Keratinocyte (primary cell): ENCODE measurements at regions not wholly inside any gene's neighbourhood (a gene's known extent, or its start where the extent isn't known, plus 50 kb on each side); places are given as distances from the start of the nearest gene placed in this dataset.

Experiments used
- DNase-seq: peaks from one replicate; pipeline ENCODE4 v3.0.0-alpha.2; 2011; ENCODE audit warnings: low read depth, missing footprints, low spot score
- FAIRE-seq: peaks from 2 replicates; lab custom pipeline; 2011; peaks lifted over from hg19 to GRCh38; lab: Jason Lieb, UNC
- H2AFZ ChIP-seq: 2 replicates; pipeline ENCODE4 v1.6.0; 2012; ENCODE audit warnings: low read length, control low read depth, inconsistent platforms; ENCODE audit not compliant: control insufficient read depth
- H3K27ac ChIP-seq: 2 replicates; pipeline ENCODE4 v1.5.1; 2011; ENCODE audit warnings: low read length; ENCODE audit not compliant: control insufficient read depth, insufficient read depth
- H3K27me3 ChIP-seq: 3 replicates; pipeline ENCODE4 v1.6.0; 2011; ENCODE audit warnings: low read length; ENCODE audit not compliant: control insufficient read depth, insufficient read depth; ENCODE audit errors: extremely low read depth
- H3K36me3 ChIP-seq, 2 experiments: 2 replicates in 1 of 2; 3 replicates in 1 of 2; pipeline ENCODE4 v1.5.1; 2011; ENCODE audit warnings: low read length in 2 of 2, mild to moderate bottlenecking in 1 of 2; ENCODE audit not compliant: control insufficient read depth in 2 of 2, insufficient read depth in 2 of 2; ENCODE audit errors: extremely low read depth in 1 of 2
- H3K4me1 ChIP-seq: 3 replicates; pipeline ENCODE4 v1.5.1; 2011; ENCODE audit warnings: low read length; ENCODE audit not compliant: control insufficient read depth, insufficient read depth; ENCODE audit errors: extremely low read depth
- H3K4me2 ChIP-seq: 3 replicates; pipeline ENCODE4 v1.6.0; 2011; ENCODE audit warnings: low read depth, low read length; ENCODE audit not compliant: control insufficient read depth, insufficient read depth; ENCODE audit errors: extremely low read depth
- H3K4me3 ChIP-seq, 3 experiments: fragments of 200-600 bp in 1 of 3; sonication (generic) in 1 of 3; 2 replicates in 2 of 3; 3 replicates in 1 of 3; pipeline ENCODE4 v1.5.1; 2011 to 2016; ENCODE audit warnings: low read length in 3 of 3, mild to moderate bottlenecking in 3 of 3, control low read depth in 2 of 3, inconsistent platforms in 1 of 3, low read depth in 1 of 3, mixed read lengths in 1 of 3, mixed run types in 1 of 3, moderate library complexity in 1 of 3; ENCODE audit not compliant: control insufficient read depth in 2 of 3, insufficient read depth in 2 of 3; ENCODE audit errors: extremely low read depth in 1 of 3
- H3K79me2 ChIP-seq: 2 replicates; pipeline ENCODE4 v1.6.0; 2012; ENCODE audit warnings: low read length; ENCODE audit not compliant: control insufficient read depth, insufficient read depth
- H3K9ac ChIP-seq: 3 replicates; pipeline ENCODE4 v1.6.0; 2011; ENCODE audit warnings: low read length; ENCODE audit not compliant: control insufficient read depth, insufficient read depth; ENCODE audit errors: extremely low read depth
- H3K9me1 ChIP-seq: 3 replicates; pipeline ENCODE4 v1.6.0; 2011; ENCODE audit warnings: low read length; ENCODE audit not compliant: control insufficient read depth, insufficient read depth; ENCODE audit errors: extremely low read depth
- H3K9me3 ChIP-seq: 2 replicates; pipeline ENCODE4 v1.5.1; 2012; ENCODE audit warnings: low read depth, low read length; ENCODE audit not compliant: control insufficient read depth
- H4K20me1 ChIP-seq: 3 replicates; pipeline ENCODE4 v1.6.0; 2011; ENCODE audit warnings: low read length; ENCODE audit not compliant: control insufficient read depth, insufficient read depth; ENCODE audit errors: extremely low read depth
- CTCF ChIP-seq, 3 experiments: IDR thresholded peaks in 1 of 3; conservative IDR thresholded peaks in 1 of 3; optimal IDR thresholded peaks in 1 of 3; 2 replicates in 2 of 3; 3 replicates in 1 of 3; pipeline versions ENCODE3 to v1.5.1; 2011; ENCODE audit warnings: low read length in 3 of 3, mild to moderate bottlenecking in 3 of 3, moderate library complexity in 2 of 3, control low read depth in 1 of 3, inconsistent platforms in 1 of 3; ENCODE audit not compliant: insufficient read depth in 2 of 3; ENCODE audit errors: extremely low read depth in 1 of 3
- EZH2 ChIP-seq: IDR thresholded peaks from one replicate; pipeline ENCODE4 v1.6.1; 2012; ENCODE audit warnings: inconsistent platforms, mild to moderate bottlenecking, low read length, moderate library complexity
- dilution Hi-C: fragments of 300-500 bp; cut with MboI; formaldehyde crosslinking; loops from one replicate; pipeline ENCODE4 v1.7.0; 2020; ENCODE audit warnings: low sequenced_read_pairs; ENCODE audit not compliant: extremely low pct_ligation_motif_present

GRCh38 chr14:101151226-101151926 is 247.9 kb upstream of the RTL1 start:
- Histone ChIP-seq H3K27ac (no peak overlapping the region), H3K9me3 (no peaks in the 10 kb centered on the region), H4K20me1 (no peaks in the 10 kb centered on the region), H3K4me3 (no peak overlapping the region), H3K4me2 (no peak overlapping the region), H3K36me3 (no peaks in the 10 kb centered on the region), H3K9ac (no peak overlapping the region), H3K79me2 (no peaks in the 10 kb centered on the region), H2AFZ (no peak overlapping the region), H3K9me1 (no peaks in the 10 kb centered on the region), H3K4me1 (peaks cover 3% of the 10 kb centered on the region), H3K27me3 (peaks cover 5% of the 10 kb centered on the region)
- TF ChIP-seq EZH2 (no peak), CTCF (optimal IDR thresholded peaks at IDR 0.05 in 1 of 3, IDR thresholded peaks at IDR 0.05 in 1 of 3, conservative IDR thresholded peaks at IDR 0.05 in 1 of 3; ENCODE audit: extremely low read depth in 1 of 3, insufficient read depth in 2 of 3, low read length in 3 of 3) (no peak)
- dilution Hi-C loops: no loop called here
- DNase-seq (no peak), FAIRE-seq (no peak)

- peaks cover 5% of the 10 kb centered on the region for H3K27me3 ChIP-seq
- no peak overlapping the region for H2AFZ ChIP-seq
- no peaks in the 10 kb centered on the region for H3K79me2 ChIP-seq
- FAIRE-seq (no peak), DNase-seq (no peak)
- H3K9me3 ChIP-seq: no peaks in the 10 kb centered on the region
- TF ChIP-seq EZH2: no peak
- TF ChIP-seq CTCF (optimal IDR thresholded peaks at IDR 0.05 in 1 of 3, IDR thresholded peaks at IDR 0.05 in 1 of 3, conservative IDR thresholded peaks at IDR 0.05 in 1 of 3; ENCODE audit: extremely low read depth in 1 of 3, insufficient read depth in 2 of 3, low read length in 3 of 3): no peak
- peaks cover 3% of the 10 kb centered on the region for H3K4me1 ChIP-seq
- no peaks in the 10 kb centered on the region for H3K9me1 ChIP-seq
- H3K9ac ChIP-seq: no peak overlapping the region
- H3K36me3 ChIP-seq: no peaks in the 10 kb centered on the region
- no peak overlapping the region for H3K4me2 ChIP-seq
- H4K20me1 ChIP-seq: no peaks in the 10 kb centered on the region
- no peak overlapping the region for H3K27ac ChIP-seq
- H3K4me3 ChIP-seq: no peak overlapping the region
- dilution Hi-C loops: no loop called here
Observed at GRCh38 chr14:101151927-101152305, 248.4 kb upstream of the RTL1 start.
